SKM-1 (cell line): ENCODE measurements at regions not wholly inside any gene's neighbourhood (a gene's known extent, or its start where the extent isn't known, plus 50 kb on each side); places are given as distances from the start of the nearest gene placed in this dataset.
"Not testable (repeated sequence)": the region's sequence is repeated elsewhere in the genome, so short reads cannot be mapped to it uniquely, and the experiment has no call there.

Experiments
- DNase-seq: peaks from one replicate; lab custom pipeline; 2025; ENCODE audit not compliant: unreplicated experiment; lab: John Stamatoyannopoulos, UW

- DNase-seq: no peak
Measured at GRCh38 chr14:48319823-48320222, 644.4 kb upstream of the MDGA2 start.

GRCh38 chr14:48304729-48305128 lies 629.3 kb upstream of the MDGA2 start:
- DNase-seq: no peak

- no peak for DNase-seq
Measured at GRCh38 chr14:48289701-48290100, 614.3 kb upstream of the MDGA2 start.

GRCh38 chr14:48285217-48285616 lies 609.8 kb upstream of the MDGA2 start:
- DNase-seq: not testable (repeated sequence)

DNA sequence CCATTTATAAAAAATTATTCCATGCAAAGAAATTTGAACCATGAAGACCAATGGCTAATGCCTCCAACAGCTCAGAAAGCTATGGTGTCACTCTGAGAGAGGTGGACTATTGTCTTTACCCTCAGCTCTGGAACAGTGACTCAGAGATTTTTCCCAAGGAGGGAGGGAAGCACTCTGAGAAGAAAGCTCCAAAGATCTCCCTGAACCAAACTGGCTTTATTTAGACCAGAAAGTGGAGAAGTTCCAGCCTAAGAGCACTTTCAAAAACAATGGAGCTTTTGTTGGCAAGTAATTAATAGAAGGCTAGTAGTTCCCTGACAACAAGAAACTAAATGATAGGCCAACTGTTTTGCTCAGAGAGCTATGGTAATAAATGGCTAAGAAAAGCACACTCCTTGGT lies 599.9 kb upstream of the MDGA2 start:
- DNase-seq: no peak

GRCh38 chr14:48274826-48275225 lies 599.4 kb upstream of the MDGA2 start:
- no peak for DNase-seq

GRCh38 chr14:48267926-48268325 lies 592.5 kb upstream of the MDGA2 start:
- not testable (repeated sequence) for DNase-seq

- DNase-seq: not testable (repeated sequence)
Measured at GRCh38 chr14:48266201-48266600, 590.8 kb upstream of the MDGA2 start.

DNA sequence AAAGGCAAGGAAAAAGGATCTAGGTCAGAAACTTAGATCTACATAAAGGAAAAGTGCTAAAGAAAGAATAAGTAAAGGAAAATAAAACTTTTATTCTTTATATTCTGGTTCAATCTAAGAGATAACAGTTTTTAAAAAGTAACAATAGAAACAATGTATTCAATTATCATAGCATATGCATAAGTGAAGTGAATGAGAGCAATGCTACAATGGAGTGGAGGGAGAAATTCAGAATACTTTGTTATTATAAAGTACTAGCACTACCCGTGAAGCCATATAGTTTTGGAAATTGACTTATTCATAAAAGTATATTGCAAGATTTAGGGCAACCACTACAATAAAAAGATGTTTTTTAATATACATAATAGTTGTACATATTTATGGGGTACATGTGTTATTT lies 586.0 kb upstream of the MDGA2 start:
- no peak for DNase-seq

- DNase-seq: not testable (repeated sequence)
Measured at GRCh38 chr14:48260394-48261295, 585.2 kb upstream of the MDGA2 start.

GRCh38 chr14:48259876-48260275 lies 584.5 kb upstream of the MDGA2 start:
- DNase-seq: not testable (repeated sequence)

GRCh38 chr14:48259232-48259631 lies 583.8 kb upstream of the MDGA2 start:
- DNase-seq: not testable (repeated sequence)

DNA sequence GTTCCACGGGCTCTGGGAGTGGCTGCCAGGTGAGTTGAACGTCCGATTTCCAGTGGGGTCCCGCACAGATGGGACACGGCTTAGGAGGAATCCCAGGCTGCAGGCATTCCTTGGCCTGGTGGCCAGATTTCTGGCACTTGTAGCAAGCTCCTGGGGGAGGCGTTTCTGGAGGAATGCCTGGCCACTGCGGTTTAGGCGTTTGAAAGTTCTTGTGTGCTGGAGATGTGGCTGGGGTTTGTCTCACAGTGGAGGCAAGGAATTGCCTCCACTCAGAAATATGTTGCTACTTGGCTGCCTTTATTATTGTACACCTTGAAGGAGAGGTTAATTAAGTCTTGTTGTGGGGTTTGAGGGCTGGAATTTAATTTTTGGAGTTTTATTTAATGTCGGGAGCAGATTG lies 583.3 kb upstream of the MDGA2 start:
- not testable (repeated sequence) for DNase-seq

GRCh38 chr14:48253020-48253419 lies 577.6 kb upstream of the MDGA2 start:
- no peak for DNase-seq

- DNase-seq: no peak
Measured at GRCh38 chr14:48251290-48251689, 575.9 kb upstream of the MDGA2 start.

- no peak for DNase-seq
Measured at GRCh38 chr14:48250575-48250974, 575.2 kb upstream of the MDGA2 start.

DNA sequence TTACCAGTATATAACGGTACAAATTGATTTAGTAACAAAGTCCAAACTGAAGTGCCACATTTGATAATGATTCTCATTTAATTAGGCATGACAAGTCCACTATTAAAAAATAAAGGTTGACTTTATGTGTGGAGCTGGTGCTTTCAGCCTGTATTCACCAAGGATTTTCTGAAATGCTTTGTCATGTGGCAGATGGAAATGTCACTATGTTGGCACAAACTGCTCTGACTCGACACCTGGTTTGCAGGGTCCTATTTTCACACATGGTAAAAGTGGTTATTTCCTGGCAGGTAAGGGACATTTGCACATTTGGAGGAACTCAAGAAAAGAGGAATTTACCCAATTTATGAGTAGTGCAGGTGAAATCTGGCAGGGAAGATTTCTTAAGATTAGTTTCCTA lies 572.6 kb upstream of the MDGA2 start:
- DNase-seq: no peak

- no peak for DNase-seq
Measured at GRCh38 chr14:48243900-48244299, 568.5 kb upstream of the MDGA2 start.

DNA sequence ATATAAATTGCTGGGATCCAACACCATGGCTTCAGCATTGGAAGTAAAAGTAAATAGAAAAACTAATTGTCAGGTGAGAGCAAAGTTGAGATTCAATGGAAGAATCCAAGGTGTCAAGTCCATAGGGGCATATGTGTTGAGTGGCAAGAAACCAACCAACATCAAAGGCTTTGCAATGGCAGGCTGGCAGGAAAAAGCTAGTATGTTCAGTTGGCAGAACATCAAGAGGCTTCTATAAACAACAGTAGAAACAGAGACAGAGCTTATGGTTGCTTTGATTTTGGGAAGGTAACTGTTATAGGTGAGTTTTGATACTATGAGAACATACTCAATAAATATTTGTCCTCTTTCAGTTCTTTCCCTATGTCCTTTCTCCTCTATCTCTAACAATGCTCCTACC lies 553.7 kb upstream of the MDGA2 start:
- DNase-seq: no peak

DNA sequence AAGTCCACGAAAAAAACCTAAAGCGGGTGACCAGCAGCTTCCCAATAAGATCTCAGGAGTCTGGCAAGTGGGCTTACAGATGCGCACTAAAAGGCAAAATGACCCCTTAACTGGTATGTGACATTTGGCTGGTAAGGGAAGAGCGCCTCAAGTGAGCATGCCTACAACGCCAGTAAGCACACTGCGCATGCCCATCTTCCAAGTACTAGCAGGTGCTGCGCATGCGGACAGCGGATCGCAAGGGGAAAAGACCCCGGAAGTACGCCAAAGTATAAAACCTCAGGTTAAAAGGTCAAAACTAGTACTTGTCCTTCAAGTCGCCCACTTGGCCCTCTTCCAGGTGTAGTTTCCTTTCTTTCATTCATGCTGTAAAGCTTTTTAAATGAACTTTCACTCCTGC lies 518.5 kb upstream of the MDGA2 start:
- no peak for DNase-seq

DNA sequence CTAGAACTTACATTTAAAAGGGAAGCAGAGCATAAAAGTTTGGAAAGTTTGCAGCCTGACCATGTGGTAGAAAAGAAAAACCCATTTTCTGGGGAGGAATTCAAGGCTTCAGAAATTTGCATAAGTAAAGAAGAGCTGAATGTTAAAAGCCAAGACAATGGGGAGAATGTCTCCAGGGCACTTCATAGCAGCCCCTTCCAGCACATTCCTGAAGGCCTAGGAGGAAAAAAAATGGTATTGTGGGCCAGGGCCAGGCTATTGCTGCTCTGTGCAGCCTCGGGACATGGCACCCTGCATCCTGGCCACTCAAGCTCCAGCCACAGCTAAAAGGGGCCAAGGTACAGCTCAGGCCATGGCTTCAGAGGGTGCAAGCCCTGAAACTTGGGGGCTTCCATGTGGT lies 474.2 kb upstream of the MDGA2 start:
- not testable (repeated sequence) for DNase-seq

DNA sequence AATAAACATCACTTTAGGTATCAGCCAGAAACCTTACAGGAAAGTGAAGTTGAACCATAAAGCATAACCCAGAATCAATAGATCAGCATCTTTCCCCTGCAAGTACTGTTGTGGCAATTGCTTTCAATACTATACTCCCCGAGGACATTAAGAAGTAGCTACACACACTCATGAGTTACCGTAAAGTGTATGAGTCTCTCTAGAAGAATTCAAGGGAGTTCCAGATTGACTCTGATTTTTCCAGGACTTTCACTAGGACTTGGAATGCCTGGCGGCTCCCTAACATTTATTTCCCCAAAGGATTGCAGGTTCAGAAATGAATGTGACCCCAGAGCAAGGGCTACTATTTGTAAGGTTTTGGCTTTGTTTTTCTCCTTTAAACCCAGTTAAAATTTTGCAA lies 465.4 kb upstream of the MDGA2 start:
- DNase-seq: no peak

DNA sequence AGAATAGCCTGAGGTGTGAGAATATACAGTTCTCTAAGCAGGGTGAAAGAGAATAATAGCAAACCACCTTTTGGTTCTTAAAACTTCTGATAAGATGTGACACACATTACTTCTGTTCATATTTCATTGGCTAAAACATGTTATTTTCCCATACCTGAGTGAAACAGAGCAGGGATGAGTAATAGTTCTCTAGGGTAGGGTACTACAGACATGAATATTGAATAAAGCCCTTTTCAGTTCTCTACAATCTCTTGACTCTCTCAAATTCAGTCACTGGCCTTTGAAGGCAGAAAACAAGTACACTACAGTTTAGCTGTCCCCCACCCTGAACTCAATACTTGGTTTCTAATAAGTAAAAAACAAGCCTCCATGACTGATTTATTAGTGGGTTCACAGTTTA lies 454.1 kb upstream of the MDGA2 start:
- no peak for DNase-seq
